Vagina (tissue), 2 donors: ENCODE measurements at regions not wholly inside any gene's neighbourhood (a gene's known extent, or its start where the extent isn't known, plus 50 kb on each side); places are given as distances from the start of the nearest gene placed in this dataset.

Source experiments
- POLR2AphosphoS5 ChIP-seq, 2 donors: sonication (generic); formaldehyde crosslinking; IDR thresholded peaks; one replicate each; pipeline ENCODE4 v1.9.0; 2017; ENCODE audit warnings: antibody characterized with exemption in 2 of 2, mild to moderate bottlenecking in 2 of 2, low read depth in 1 of 2; ENCODE audit not compliant: insufficient read depth in 1 of 2
- TF ChIP-seq, protein P1 (sequence below), 3 experiments: fragments of 450-650 bp in 2 of 3; fragments of 200-600 bp in 1 of 3; sonication (generic) in 1 of 3; IDR thresholded peaks; one replicate each; pipeline ENCODE4 v1.5.1; 2017 to 2019; ENCODE audit warnings: antibody characterized with exemption in 3 of 3, mild to moderate bottlenecking in 2 of 3, moderate library complexity in 2 of 3

GRCh38 chr14:94918896-94919295 is 149.0 kb upstream of the GSC start:
- TF ChIP-seq, protein P1, sequence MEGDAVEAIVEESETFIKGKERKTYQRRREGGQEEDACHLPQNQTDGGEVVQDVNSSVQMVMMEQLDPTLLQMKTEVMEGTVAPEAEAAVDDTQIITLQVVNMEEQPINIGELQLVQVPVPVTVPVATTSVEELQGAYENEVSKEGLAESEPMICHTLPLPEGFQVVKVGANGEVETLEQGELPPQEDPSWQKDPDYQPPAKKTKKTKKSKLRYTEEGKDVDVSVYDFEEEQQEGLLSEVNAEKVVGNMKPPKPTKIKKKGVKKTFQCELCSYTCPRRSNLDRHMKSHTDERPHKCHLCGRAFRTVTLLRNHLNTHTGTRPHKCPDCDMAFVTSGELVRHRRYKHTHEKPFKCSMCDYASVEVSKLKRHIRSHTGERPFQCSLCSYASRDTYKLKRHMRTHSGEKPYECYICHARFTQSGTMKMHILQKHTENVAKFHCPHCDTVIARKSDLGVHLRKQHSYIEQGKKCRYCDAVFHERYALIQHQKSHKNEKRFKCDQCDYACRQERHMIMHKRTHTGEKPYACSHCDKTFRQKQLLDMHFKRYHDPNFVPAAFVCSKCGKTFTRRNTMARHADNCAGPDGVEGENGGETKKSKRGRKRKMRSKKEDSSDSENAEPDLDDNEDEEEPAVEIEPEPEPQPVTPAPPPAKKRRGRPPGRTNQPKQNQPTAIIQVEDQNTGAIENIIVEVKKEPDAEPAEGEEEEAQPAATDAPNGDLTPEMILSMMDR (IDR thresholded peaks at IDR 0.05) = no peak
- TF ChIP-seq POLR2AphosphoS5 (IDR thresholded peaks at IDR 0.05; ENCODE audit: insufficient read depth in 1 of 2, low read depth in 1 of 2) = no peak
